Ureter (tissue), 1 donor: ENCODE measurements at regions not wholly inside any gene's neighbourhood (a gene's known extent, or its start where the extent isn't known, plus 50 kb on each side); places are given as distances from the start of the nearest gene placed in this dataset.
"Not testable (repeated sequence)": the region's sequence is repeated elsewhere in the genome, so short reads cannot be mapped to it uniquely, and the experiment has no call there.

Experiments used
- DNase-seq: peaks from one replicate; pipeline ENCODE4 v3.0.0-alpha.2; 2020; ENCODE audit warnings: low spot score
- donor health status: DM: yes; HTN: yes; CAD: no.

DNA sequence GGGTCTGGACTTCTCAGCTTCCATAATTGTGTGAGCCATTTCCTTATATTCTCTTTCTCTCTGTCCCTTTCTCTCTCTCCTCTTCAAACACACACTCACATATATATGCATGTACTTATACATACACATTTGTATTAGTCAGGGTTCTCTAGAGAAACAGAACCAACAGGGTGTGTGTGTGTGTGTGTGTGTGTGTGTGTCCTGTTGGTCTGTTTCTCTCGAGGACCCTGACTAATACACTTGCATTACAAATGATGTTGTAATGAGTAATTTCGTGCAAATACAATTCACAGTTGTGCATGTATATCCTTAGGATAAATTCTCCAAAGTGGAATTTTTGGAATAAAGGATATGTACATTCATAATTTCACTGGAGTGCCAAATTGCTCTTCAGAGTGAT is 115.3 kb downstream of the NPIPB5 start:
- DNase-seq = no peak

DNA sequence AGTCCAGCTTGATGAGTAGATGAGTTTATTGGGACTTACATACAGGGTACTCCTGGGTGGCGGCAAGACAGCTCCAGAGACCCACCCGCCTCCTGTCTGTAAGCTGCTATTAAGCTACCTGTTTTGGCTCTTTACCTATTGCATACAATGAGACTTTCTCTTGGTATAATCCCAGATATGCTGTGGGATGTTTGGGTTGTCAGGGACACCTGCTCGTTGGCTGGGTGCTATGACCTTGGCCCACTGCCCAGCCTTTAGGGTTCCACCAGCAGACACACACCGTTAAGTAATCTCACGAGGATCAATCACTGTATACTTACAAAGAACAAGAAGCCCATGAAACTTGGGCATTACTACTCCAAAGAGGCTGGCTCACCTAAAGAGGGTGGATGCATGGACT is 116.4 kb downstream of the NPIPB5 start:
- DNase-seq = no peak

DNA sequence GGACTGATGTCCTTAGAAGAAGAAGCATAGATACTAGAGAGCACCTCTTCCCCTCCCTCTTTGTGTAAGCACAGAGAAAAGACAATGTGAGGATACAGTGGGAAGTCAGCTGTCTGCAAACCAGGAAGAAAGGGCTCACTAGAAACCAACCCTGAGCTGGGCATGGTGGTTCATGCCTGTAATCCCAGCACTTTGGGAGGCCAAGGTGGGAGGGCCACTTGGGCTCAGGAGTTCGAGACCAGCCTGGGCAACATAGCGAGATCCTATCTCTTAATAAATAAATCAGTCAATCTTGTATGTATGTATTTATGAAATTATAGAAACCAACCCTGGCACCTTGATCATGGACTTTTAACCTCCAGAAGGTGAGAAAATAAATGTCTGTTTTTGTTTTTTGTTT is 118.3 kb downstream of the NPIPB5 start:
- DNase-seq = no peak

DNA sequence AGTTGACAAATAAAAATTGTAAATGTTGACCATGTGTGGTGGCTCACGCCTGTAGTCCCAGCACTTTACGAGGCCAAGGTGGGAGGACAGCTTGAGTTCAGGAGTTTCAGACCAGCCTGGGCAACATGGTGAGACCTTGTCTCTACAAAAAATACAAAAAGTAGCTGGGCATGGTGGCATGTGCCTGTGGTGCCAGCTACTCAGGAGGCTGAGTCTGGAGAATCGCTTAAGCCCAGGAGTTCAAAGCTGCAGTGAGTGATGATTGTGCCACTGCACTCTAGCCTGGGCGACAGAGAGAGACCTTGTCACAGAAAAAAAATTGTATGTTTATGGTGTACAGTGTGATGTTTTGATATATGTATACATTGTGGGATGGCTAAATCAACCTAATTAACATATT is 119.6 kb downstream of the NPIPB5 start:
- DNase-seq = no peak

DNA sequence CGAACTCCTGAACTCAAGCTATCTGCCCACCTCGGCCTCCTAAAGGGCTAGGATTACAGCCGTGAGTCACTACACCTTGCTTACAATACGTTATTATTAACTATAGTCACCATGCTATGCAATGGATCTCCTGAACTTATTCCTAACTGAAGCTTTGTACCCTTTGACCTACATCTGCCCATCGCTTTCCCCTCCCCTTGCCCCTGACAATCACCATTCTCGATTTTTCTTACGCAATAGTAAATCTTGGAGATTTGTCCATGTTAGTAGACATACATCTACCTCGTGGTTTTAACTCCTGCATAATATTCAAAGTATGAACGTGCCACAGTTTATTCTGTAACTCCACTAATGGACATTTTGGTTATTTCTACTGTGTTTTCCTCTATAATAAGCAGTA is 120.6 kb downstream of the NPIPB5 start:
- no peak for DNase-seq

DNA sequence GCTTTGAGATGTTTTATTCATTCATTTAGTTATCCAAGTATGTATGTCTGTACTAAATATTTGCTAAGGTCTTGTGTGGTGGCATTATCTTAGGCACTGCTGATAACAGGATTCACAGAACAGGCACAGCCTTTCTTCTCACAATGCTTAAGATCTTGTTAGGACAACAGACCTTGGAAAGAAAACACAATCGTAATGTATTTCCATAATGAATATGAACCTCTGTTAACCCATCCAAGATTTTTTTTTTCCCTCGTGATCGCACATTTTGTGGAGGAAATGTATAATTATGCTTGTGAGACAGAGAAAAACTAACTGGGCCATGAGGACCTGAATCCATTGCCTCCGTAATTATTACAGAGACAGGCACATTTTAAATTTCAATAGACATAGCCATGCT is 121.9 kb downstream of the NPIPB5 start:
- DNase-seq = no peak

DNA sequence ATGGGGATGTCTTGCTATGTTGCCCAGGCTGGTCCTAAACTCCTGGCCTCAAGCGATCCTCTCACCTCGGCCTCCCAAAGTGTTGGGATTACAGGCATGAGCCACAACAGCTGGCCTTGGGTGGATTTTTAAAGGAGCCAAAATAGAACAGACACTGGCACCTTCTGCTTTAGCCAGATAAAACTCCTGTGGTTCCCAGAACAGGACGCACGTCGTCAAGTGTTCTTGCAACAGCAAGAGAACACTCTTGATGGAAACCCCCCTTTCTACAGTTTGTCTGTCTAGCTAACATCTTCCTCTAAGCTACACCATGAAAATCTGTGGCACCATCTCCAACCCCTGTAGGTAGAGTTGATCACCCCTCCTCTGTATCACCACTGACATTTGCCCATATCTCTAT is 122.6 kb downstream of the NPIPB5 start:
- no peak for DNase-seq

DNA sequence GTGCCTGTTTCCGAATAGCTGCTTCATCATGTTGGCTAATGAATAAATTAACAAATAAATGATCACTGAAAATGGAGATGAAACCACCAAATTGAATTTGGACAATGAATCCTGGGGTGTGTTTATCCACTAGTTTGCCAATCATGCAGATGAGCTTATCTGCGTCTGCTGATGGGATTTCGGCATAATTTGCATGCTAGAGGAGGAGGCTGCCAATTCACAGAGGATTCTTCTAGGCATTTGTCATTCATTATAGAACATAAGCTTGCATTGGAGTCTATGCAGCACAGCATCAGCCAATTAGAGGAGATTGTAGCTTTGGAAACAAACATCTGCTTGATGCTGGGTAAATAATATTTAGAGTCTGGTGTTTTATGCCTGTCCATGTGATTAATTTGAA is 123.1 kb downstream of the NPIPB5 start:
- DNase-seq = no peak

DNA sequence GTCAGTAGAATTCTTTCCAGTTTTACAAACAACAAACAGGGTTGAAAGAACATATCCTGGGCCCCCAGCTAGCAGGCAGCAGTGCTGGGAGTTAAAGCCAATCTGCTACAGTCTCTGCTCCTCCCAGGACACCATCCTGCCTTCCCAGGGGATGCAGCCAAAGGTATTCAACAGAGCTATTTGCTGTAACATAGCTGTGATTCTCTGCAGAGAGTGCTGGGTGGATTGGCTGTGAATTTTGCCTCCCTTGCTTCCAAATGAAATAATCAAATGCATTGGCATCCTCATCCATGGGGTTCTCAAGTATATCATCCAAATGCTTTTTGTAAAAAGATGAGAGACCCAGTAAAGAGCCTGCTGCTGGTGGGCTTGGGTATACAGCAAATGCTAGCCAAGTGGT is 124.3 kb downstream of the NPIPB5 start:
- no peak for DNase-seq

DNA sequence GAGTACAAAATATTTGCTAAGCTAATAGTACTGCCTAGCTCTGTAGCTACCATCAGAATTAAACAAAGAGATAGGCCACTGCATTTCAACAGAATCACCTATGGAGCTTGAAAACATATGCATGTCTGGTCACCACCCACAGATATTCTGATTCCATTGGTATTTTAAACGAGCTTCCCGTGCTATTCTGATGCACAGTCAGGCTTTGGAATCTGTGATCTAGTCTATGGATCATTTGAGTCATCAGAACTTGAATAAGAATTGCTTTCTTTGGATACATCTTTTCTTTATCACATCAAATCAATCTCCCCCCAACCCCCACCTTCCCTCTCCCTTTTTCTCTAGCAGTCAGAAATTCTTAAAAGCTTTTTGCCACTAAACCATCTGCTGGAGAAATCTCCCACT is 124.7 kb downstream of the NPIPB5 start:
- DNase-seq = no peak

DNA sequence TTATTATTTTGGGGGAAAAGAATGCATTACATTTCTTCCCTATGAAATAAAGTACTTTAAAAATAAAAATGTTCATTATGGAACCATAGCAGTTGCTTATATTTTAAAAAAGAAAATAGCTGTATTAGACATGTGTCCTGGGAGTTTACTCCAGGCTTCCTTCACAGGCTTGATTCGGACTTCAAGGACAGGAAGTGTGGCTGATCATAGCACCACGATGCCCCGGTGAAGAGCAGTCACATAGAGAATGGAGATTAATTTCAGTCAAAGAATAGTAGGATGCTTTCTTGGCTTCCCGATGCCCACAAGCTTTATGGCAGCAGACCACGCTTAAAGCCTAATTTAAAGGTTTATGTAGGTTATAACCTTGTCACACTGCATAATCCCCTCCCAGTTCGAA is 125.1 kb downstream of the NPIPB5 start:
- no peak for DNase-seq

DNA sequence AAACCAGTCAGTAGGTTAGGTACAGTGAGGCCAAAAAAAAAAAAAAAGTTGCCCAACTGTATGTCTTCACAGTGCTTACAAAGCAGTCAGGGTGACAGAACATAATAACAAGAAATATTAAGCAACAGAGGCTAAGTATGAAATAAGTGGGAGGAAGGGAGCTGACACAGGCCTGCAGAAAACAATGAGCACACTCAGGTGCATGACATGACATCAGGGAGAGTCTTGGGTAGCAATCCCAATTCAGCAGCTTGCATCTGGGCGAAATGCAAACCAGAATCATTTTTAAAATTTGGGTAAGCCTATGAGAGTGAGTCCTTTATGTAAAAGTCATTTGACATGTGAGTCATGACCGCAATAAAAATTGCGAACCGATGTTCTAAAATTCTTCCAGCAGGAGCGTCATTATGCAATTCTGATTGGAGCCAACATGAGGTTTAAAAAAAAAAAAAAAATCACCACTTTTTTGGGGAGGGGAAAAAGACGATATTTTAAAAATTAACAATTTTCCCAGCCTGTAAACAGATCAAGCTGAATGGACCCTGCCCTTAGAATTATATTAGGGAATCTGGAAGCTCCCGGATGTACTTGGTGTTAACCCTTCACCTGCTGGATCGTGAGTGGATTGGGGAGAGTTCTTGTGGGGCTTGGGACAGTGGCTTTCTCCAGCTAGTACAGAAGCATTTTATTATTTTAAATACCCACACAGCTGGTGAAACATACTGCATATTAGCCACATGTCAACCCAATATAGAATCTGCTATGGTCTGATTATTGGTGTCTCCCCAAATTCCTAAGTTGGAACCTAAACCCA is 127.9 kb downstream of the NPIPB5 start:
- DNase-seq = no peak

DNA sequence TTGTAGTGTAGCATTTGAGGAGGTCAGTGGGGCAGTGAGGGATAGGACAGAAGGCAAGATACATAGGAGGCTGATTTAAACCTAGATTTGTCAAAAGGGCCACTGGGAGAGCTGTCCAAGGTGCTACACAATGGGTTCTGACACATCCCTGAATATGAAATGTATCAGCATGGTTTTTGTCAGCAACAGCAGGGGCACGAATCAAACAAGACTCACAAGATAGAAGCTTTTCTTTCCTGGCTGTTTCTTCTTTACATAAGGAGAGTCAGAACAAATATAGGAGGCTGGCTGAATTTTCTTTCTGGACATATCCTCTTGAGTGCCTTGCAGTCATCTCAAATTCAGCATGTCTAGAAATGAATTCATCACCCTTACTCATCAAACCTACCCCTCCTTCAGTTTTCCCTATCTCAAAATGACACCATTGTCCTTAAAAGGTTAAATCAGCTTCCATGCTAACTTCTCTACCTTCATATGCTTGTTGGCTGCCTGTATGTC is 130.5 kb downstream of the NPIPB5 start:
- DNase-seq = no peak

DNA sequence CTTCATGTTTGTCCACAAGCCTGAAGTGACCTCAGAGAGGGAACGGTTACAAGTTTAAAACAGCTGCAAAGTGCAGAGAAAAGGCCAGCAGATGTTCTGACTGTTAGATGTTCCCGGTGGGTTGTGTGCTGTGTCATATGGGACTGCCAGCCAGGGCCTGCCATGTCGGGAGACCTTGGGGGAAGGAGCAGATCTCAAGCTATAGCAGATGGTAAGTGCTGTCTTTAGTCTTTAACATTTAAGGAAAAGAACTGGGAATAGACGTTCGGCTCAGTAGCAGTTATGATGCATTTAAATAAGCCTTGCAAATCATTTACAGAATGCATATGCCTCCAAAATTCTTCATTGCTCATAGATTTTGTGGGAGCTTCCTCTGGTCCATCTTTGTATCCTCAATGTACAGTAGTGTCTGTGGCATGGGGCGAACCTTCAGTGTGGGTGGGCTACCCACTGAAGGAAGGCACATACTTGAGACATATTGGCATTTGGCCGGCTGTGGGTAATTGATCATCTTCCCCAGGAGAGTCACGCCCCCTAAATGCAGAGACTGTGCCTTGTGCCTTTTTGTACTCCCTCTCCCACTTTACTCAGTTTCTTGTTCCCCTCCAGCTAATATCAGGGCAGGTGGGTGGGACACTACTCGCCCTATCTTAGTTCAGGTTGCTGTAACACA is 131.9 kb downstream of the NPIPB5 start:
- DNase-seq = no peak

DNA sequence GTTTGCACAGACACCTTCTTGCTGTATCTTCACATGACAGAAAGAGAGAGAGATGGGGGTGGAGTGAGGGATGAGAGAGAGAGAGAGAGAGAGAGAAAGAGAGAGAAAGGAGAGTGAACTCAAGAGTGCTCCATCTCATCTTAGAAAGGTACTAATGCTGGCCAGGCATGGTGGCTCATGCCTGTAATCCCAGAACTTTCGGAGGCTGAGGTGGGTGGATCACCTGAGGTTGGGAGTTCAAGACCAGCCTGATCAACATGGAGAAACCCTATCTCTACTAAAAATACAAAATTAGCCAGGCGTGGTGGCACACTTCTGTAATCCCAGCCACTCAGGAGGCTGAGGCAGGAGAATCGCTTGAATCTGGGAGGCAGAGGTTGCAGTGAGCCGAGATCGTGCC is 132.5 kb downstream of the NPIPB5 start:
- DNase-seq = not testable (repeated sequence)

DNA sequence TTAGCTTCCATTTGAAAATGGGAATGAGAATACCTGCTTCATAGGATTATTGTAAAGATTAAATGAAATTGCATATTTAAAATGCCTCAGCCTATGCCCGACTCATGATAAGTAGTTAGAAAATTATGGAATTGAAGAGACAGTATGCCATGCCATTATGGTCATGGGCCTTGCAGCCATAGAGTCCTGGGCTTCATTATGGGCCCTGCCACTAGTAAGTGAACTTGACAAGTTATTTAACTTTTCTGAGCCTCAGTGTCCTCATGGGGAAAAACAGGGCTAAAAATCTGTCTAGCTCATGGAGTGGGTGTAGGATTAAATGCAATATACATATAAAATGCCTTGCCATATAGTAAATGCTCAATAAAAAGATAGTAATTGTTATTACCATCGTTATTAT is 133.2 kb downstream of the NPIPB5 start:
- no peak for DNase-seq

DNA sequence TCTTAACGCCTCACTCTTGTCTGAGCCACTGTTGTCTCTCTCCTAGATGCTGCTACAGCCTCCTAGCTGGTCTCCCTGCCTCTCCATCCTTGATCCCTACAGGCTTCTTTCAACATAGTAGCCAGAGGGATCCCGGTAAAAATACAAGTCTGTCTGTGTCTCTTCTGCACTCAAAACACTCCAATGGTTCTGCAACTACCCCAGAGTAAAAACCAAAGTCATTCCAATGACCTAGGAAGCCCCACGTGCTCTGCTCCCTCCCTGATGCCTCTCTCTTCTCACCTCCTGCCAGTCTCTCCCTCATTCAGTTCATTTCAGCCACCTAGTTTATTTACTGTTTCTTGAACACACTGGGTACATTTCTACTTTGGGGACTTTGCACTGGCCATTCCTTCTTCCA is 135.2 kb downstream of the NPIPB5 start:
- no peak for DNase-seq

DNA sequence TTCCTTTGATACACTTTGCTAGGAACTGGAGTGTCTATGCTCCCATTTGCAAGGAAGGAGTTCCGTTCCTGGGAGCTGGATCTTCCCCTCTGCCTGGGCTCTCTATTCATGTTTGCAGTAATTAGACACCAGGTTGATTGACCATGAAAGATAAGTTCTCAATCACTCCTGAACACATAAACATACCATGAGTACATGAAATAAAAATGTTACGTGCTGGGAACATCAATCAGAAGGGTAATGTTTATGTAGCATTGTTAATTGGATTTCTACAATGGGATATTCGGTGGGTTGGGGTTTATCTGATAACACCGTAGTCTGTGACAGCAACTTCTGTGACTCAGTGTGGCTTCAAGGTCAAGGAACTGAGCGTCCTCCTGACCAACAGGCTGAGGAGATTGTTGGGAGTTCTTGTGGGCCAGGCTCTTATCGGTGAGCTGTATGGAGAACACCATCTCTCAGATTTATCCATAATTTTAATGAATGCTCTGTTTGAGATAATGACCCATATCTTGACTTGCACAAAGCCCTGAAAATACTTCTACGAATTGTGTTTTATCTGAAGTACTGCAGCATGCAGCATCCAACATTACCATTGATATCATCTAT is 136.4 kb downstream of the NPIPB5 start:
- DNase-seq = no peak

DNA sequence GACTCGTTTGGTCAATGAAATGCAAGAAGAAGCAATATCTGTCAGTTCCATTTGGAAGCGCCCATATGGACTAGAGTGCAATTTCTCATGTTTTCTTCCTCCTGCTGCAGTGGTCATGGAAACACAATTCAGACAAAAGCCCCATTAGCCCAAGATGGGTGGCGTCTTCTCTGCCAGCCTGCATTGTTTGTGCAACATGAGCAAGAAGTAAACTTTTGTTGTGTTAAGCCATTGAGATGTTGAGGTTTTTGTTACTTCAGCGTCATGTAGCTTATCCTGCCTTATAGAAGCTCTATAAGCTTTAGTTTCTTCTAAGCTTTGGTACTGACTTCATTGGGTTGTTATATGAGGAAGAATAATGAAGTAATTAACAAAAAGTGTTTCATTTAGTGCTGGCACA is 137.4 kb downstream of the NPIPB5 start:
- no peak for DNase-seq

DNA sequence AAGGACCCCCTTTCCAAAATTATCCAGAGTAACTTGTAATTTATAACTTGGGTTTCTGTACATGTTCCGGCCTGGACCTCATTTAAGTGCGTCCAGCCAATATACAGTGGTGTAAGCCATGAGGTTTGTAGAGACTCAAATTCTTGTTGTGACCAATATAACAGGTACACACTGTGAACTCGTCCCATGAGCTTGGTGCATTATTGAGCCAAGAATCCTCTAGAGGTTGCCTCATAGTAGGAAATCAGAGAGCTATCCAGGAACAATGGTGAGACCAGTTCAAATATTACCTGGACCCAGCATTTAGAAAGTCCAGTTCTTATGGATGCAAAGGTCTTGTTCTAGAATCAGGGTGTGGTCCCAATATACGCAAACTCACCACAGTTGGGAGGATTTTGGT is 138.2 kb downstream of the NPIPB5 start:
- no peak for DNase-seq

DNA sequence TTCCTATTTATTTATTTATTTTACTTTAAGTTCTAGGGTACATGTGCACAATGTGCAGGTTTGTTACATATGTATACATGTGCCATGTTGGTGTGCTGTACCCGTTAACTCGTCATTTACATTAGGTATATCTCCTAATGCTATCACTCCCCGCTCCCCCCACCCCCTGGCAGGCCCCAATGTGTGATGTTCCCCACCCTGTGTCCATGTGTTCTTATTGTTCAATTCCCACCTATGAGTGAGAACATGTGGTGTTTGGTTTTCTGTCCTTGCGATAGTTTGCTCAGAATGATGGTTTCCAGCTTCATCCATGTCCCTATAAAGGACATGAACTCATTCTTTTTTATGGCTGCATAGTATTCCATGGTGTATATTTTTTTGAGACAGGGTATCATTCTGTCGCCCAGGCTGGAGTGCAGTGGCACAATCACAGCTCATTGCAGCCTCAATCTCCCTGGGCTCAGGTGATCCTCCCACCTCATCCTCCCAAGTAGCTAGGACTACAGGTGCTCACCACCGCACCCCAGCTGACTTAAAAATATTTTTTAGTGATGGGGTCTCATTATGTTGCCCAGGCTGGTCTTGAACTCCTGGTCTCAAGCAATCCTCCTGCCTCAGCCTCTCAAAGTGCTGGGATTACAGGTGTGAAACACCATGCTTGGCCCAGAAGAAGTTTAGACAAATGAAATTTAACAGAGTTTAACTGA is 140.6 kb downstream of the NPIPB5 start:
- DNase-seq = not testable (repeated sequence)

DNA sequence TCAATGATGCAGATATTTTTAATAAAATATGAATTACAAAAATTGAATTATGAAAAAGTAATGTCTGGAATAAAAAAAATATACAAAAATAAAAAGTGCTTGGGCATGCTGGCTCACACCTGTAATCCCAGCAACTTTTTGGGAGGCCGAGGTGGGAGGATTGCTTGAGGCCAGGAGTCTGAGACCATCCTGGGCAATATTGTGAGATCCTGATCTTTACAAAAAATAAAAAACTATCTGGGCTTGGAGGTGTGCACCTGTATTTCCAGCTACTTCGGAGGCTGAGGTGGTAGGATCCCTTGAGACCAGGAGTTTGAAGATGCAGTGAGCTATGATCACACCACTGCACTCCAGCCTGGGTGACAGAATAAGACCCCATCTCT is 141.8 kb downstream of the NPIPB5 start:
- DNase-seq = no peak
